ENCODE measurements at regions not wholly inside any gene's neighbourhood (a gene's known extent, or its start where the extent isn't known, plus 50 kb on each side); places are given as distances from the start of the nearest gene placed in this dataset.
A peak's percentile ranks its signal among the peaks of the same experiment; 100 is the strongest.

- no peaks in the 10 kb centered on the region for H3K36me3 ChIP-seq (replicated peaks in 1 of 2; ENCODE audit: control insufficient read depth in 1 of 2, insufficient read depth in 2 of 2, low read length in 1 of 2)
- H4K20me1 ChIP-seq (ENCODE audit: insufficient read depth) = no peaks in the 10 kb centered on the region
- no peak overlapping the region for H3K9ac ChIP-seq
- H3K79me2 ChIP-seq (ENCODE audit: insufficient read depth) = no peaks in the 10 kb centered on the region
- H3K9me2 ChIP-seq = no peaks in the 10 kb centered on the region
- no peak overlapping the region for H3K27ac ChIP-seq (ENCODE audit: low read depth in 2 of 2, low read length in 1 of 2)
- peaks cover 22% of the 10 kb centered on the region for H3F3A ChIP-seq (replicated peaks; ENCODE audit: insufficient read depth)
- H3K4me3 ChIP-seq (ENCODE audit: low read depth in 2 of 2, low read length in 1 of 2) = no peak overlapping the region
- ChIA-PET CTCF (no interaction called here), POLR2A (no interaction called here)
- H3K27me3 ChIP-seq (ENCODE audit: insufficient read depth) = no peaks in the 10 kb centered on the region
- H2AFZ ChIP-seq (ENCODE audit: low read depth) = no peak overlapping the region
- no peak for DNase-seq
- H3K4me1 ChIP-seq (ENCODE audit: control insufficient read depth in 1 of 2, insufficient read depth in 2 of 2, low read depth in 1 of 2, low read length in 1 of 2) = peaks cover 0 to 20% of the 10 kb centered on the region in 2 experiments; a peak in 3 of 4 replicates
- TF ChIP-seq POLR2AphosphoS5 (IDR thresholded peaks at IDR 0.05; ENCODE audit: low read depth, low read length) = no peak
- TF ChIP-seq RAD21 (IDR thresholded peaks at IDR 0.05; ENCODE audit: low read length) = no peak
- no peak for TF ChIP-seq MXI1 (IDR thresholded peaks at IDR 0.05; ENCODE audit: low read depth, low read length)
- TF ChIP-seq, protein P1, sequence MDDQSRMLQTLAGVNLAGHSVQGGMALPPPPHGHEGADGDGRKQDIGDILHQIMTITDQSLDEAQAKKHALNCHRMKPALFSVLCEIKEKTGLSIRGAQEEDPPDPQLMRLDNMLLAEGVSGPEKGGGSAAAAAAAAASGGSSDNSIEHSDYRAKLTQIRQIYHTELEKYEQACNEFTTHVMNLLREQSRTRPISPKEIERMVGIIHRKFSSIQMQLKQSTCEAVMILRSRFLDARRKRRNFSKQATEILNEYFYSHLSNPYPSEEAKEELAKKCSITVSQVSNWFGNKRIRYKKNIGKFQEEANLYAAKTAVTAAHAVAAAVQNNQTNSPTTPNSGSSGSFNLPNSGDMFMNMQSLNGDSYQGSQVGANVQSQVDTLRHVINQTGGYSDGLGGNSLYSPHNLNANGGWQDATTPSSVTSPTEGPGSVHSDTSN (IDR thresholded peaks at IDR 0.05) = no peak
- no peak for TF ChIP-seq FOXM1 (IDR thresholded peaks at IDR 0.05; ENCODE audit: low read depth)
- no peak for TF ChIP-seq RXRA (IDR thresholded peaks at IDR 0.05; ENCODE audit: borderline replicate concordance, low read depth)
- no peak for TF ChIP-seq RFX5 (IDR thresholded peaks at IDR 0.05; ENCODE audit: low read length)
- no peak for TF ChIP-seq EZH2phosphoT487 (IDR thresholded peaks at IDR 0.05; ENCODE audit: borderline replicate concordance, low read depth)
- TF ChIP-seq, protein P2, sequence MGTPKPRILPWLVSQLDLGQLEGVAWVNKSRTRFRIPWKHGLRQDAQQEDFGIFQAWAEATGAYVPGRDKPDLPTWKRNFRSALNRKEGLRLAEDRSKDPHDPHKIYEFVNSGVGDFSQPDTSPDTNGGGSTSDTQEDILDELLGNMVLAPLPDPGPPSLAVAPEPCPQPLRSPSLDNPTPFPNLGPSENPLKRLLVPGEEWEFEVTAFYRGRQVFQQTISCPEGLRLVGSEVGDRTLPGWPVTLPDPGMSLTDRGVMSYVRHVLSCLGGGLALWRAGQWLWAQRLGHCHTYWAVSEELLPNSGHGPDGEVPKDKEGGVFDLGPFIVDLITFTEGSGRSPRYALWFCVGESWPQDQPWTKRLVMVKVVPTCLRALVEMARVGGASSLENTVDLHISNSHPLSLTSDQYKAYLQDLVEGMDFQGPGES (IDR thresholded peaks at IDR 0.05; ENCODE audit: low read depth, low read length) = no peak
- TF ChIP-seq EP300 (IDR thresholded peaks at IDR 0.05; ENCODE audit: borderline replicate concordance in 1 of 2, low read depth in 1 of 2, low read length in 1 of 2) = no peak
- no peak for TF ChIP-seq FOXJ3 (CRISPR knock-in tag; IDR thresholded peaks at IDR 0.05)
- no peak for TF ChIP-seq ELF1 (IDR thresholded peaks at IDR 0.05)
- H3K9me3 ChIP-seq = no peaks in the 10 kb centered on the region
- H3K4me2 ChIP-seq = no peak overlapping the region
Observed at GRCh38 chr5:123706531-123706930, 194.6 kb downstream of the CSNK1G3 start.

DNA sequence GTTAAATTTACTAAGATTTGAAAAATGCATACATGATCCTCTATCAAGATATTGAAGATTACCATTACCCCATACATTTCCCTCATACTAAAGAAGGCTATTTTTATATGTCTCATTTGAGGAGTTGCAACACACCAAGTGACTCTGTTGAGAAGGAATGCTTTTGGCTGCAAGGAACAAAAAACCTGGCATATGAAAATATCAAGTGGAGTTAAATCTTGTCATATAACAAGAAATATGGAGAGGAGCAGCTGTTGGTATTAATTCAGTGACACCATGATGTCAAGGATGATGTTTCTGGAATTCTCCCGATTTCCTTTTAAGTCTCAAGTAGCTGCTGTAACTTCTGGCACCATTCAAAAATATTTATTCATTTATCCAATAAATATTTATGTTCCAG lies 193.8 kb downstream of the CSNK1G3 start:
- no peaks in the 10 kb centered on the region for H4K20me1 ChIP-seq (ENCODE audit: insufficient read depth)
- no peak for DNase-seq
- no peaks in the 10 kb centered on the region for H3K79me2 ChIP-seq (ENCODE audit: insufficient read depth)
- no peaks in the 10 kb centered on the region for H3K9me2 ChIP-seq
- 96% methylated on average over 1 of the region's 1 CpG for WGBS (ENCODE audit: low lambda C conversion rate)
- H3K4me3 ChIP-seq (ENCODE audit: low read depth in 2 of 2, low read length in 1 of 2) = no peak overlapping the region
- H3F3A ChIP-seq (replicated peaks; ENCODE audit: insufficient read depth) = peaks cover 30% of the 10 kb centered on the region
- no peaks in the 10 kb centered on the region for H3K9me3 ChIP-seq
- H3K4me1 ChIP-seq (ENCODE audit: control insufficient read depth in 1 of 2, insufficient read depth in 2 of 2, low read depth in 1 of 2, low read length in 1 of 2) = peaks cover 0 to 25% of the 10 kb centered on the region in 2 experiments; a peak in 3 of 4 replicates
- H3K27ac ChIP-seq (ENCODE audit: low read depth in 2 of 2, low read length in 1 of 2) = no peak overlapping the region
- H3K4me2 ChIP-seq = no peak overlapping the region
- no peaks in the 10 kb centered on the region for H3K36me3 ChIP-seq (replicated peaks in 1 of 2; ENCODE audit: control insufficient read depth in 1 of 2, insufficient read depth in 2 of 2, low read length in 1 of 2)
- POLR2A ChIA-PET = no interaction called here
- no peak overlapping the region for H3K9ac ChIP-seq
- H2AFZ ChIP-seq (ENCODE audit: low read depth) = no peak overlapping the region
- CTCF ChIA-PET = no interaction called here
- H3K27me3 ChIP-seq (ENCODE audit: insufficient read depth) = no peaks in the 10 kb centered on the region
- TF ChIP-seq TCF12 (IDR thresholded peaks at IDR 0.05) (0 out of 2 replicates have a peak, but pooled peaks have one; percentile 12), EP300 (IDR thresholded peaks at IDR 0.05; ENCODE audit: borderline replicate concordance in 1 of 2, low read depth in 1 of 2, low read length in 1 of 2) (no peak), FOXJ3 (CRISPR knock-in tag; IDR thresholded peaks at IDR 0.05) (no peak), RCOR1 (IDR thresholded peaks at IDR 0.05; ENCODE audit: low read length) (no peak), RAD21 (IDR thresholded peaks at IDR 0.05; ENCODE audit: low read length) (no peak), YY1 (IDR thresholded peaks at IDR 0.05; ENCODE audit: low read depth) (no peak), MXI1 (IDR thresholded peaks at IDR 0.05; ENCODE audit: low read depth, low read length) (no peak), MAX (IDR thresholded peaks at IDR 0.05; ENCODE audit: low read depth) (no peak), REST (IDR thresholded peaks at IDR 0.05; ENCODE audit: low read depth, low read length) (no peak), ZBTB33 (IDR thresholded peaks at IDR 0.05; ENCODE audit: borderline replicate concordance, low read depth) (no peak), NFIC (IDR thresholded peaks at IDR 0.05; ENCODE audit: borderline replicate concordance) (0 out of 2 replicates have a peak, but pooled peaks have one; percentile 16), FOXM1 (IDR thresholded peaks at IDR 0.05; ENCODE audit: low read depth) (no peak)
- TF ChIP-seq, protein P3, sequence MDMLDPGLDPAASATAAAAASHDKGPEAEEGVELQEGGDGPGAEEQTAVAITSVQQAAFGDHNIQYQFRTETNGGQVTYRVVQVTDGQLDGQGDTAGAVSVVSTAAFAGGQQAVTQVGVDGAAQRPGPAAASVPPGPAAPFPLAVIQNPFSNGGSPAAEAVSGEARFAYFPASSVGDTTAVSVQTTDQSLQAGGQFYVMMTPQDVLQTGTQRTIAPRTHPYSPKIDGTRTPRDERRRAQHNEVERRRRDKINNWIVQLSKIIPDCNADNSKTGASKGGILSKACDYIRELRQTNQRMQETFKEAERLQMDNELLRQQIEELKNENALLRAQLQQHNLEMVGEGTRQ (IDR thresholded peaks at IDR 0.05; ENCODE audit: borderline replicate concordance, low read depth, low read length) = no peak

Data from SK-N-SH (cell line).